ENCODE measurements at regions not wholly inside any gene's neighbourhood (a gene's known extent, or its start where the extent isn't known, plus 50 kb on each side); places are given as distances from the start of the nearest gene placed in this dataset.

DNA sequence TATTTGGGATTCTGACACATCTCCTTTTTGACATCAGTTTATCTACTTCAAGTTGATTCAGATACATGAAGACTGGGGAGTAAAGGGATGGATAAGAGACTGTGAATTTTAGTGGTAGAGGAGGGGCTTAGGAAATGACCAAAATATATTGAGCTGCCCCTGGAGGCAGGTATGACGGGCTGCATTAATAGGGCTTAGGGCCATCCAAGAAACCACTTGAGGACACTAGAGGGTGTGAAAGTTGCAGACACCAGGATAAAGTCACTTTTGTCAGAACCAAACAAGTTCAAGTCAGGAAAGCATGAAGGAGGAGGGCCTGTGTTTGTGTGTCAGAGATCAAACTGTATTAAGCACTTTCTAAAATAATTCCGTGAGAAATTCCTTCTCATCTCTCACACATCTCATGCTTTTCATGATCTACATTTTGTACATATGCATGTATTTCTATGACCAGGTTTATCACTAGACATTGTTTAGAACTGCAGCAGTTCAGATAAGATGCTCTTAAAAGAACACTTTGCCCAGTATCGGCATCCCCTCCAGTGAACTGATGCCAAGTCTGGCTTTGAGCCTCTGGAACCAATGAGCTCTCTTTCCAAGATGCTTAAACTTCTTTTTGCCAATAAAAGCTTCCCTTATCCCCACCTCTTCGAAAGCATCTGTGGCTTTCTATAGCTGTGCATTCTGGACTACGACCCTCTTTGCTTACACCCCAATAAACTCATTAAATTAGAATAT, 136.9 kb downstream of the SLC38A1 start:
- ATAC-seq (no peak), DNase-seq (no peak)
- TF ChIP-seq, protein P1, sequence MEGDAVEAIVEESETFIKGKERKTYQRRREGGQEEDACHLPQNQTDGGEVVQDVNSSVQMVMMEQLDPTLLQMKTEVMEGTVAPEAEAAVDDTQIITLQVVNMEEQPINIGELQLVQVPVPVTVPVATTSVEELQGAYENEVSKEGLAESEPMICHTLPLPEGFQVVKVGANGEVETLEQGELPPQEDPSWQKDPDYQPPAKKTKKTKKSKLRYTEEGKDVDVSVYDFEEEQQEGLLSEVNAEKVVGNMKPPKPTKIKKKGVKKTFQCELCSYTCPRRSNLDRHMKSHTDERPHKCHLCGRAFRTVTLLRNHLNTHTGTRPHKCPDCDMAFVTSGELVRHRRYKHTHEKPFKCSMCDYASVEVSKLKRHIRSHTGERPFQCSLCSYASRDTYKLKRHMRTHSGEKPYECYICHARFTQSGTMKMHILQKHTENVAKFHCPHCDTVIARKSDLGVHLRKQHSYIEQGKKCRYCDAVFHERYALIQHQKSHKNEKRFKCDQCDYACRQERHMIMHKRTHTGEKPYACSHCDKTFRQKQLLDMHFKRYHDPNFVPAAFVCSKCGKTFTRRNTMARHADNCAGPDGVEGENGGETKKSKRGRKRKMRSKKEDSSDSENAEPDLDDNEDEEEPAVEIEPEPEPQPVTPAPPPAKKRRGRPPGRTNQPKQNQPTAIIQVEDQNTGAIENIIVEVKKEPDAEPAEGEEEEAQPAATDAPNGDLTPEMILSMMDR (IDR thresholded peaks at IDR 0.05) = no peak
- Histone ChIP-seq H3K4me3 (no peak overlapping the region), H3K4me1 (no peaks in the 10 kb centered on the region), H3K36me3 (no peaks in the 10 kb centered on the region), H3K27me3 (ENCODE audit: low read depth) (no peaks in the 10 kb centered on the region), H3K9me3 (no peaks in the 10 kb centered on the region), H3K27ac (no peak overlapping the region)
- intact Hi-C loops (cut with DNase I) = no loop called here

- Histone ChIP-seq H3K4me1 (no peaks in the 10 kb centered on the region), H3K27me3 (ENCODE audit: low read depth) (no peaks in the 10 kb centered on the region), H3K36me3 (no peaks in the 10 kb centered on the region), H3K4me3 (no peak overlapping the region), H3K9me3 (no peaks in the 10 kb centered on the region), H3K27ac (no peak overlapping the region)
- intact Hi-C loops (cut with DNase I) = no loop called here
- DNase-seq (no peak), ATAC-seq (no peak)
- TF ChIP-seq, protein P1 (IDR thresholded peaks at IDR 0.05) = no peak
Measured at GRCh38 chr12:46127656-46128055, 137.3 kb upstream of the SCAF11 start.

DNA sequence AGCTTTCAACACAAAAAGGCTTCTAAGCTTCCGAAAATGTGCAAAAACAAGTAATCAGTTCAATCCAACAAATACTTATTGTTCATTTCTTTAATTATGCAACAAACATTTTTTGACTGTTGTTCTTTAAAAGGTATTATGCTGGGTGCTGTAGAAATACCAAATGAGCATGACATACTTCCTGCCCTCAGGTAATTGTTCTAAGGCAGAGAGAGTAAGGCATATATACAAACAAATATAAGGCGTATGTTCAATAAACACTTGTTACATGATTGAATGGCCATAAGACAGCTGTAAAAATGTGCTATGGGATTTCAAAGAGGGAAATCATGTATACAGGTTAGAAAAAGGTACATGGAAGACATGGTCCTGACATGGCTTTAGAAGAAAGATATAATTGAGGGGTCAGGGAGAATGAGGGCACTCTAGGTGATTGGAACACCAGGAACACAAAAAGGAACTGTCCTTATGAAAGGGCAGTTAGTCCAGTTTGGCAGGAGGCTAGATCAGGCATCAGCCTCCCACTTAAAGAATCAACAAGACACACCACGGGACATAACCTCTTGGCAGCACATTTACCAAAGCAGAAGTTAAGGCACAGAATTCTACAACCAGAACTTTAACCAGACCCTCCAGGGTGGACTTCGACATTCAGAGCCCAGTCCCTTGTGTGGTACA, 135.8 kb upstream of the SCAF11 start:
- Histone ChIP-seq H3K4me3 (no peak overlapping the region), H3K27ac (no peak overlapping the region), H3K36me3 (no peaks in the 10 kb centered on the region), H3K4me1 (no peaks in the 10 kb centered on the region), H3K9me3 (no peaks in the 10 kb centered on the region), H3K27me3 (ENCODE audit: low read depth) (no peaks in the 10 kb centered on the region)
- ATAC-seq (no peak), DNase-seq (no peak)
- TF ChIP-seq, protein P1 (IDR thresholded peaks at IDR 0.05) = no peak
- intact Hi-C loops (cut with DNase I) = no loop called here

DNA sequence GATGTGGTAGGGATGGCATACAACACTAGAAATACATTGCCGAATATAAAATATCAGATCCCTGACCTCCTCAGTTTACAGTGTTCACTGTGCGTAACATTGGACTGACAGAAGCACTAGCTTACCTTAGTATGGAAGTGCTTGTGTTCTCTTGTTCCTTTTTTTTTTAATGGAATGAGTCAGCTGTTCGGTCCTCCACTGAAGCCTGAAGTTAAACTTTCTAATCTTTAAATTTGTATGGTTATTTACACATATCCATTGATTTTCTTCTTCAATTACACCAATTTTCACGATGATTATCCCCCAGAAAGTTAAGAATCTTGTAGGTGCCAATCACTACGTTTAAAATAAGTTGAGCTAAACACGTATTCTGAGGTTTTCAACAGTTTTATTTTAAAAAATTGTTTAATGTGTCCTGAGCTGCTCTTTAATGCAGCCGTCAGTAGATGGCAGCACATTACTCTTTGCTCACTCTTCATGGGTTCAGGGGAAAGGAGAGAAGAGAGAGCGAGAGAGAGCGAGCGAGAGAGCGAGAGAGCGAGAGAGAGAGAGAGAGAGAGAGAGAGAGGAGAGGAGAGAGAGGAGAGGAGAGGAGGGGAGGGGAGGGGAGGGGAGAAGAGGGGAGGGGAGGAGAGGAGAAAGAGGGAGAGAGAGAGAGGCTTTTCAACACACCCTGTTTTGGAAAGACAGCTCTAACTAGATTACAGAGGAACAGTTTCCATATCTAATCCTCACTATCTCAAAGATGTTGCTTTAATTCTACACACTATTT, 134.7 kb upstream of the SCAF11 start:
- no peak overlapping the region for H3K4me3 ChIP-seq
- no peaks in the 10 kb centered on the region for H3K4me1 ChIP-seq
- H3K27me3 ChIP-seq (ENCODE audit: low read depth) = no peaks in the 10 kb centered on the region
- ATAC-seq (peak; percentile 94), DNase-seq (no peak)
- H3K27ac ChIP-seq = no peak overlapping the region
- H3K9me3 ChIP-seq = no peaks in the 10 kb centered on the region
- TF ChIP-seq, protein P1 (IDR thresholded peaks at IDR 0.05) = peak; percentile 53
- intact Hi-C loops (cut with DNase I) = no loop called here
- H3K36me3 ChIP-seq = no peaks in the 10 kb centered on the region

DNA sequence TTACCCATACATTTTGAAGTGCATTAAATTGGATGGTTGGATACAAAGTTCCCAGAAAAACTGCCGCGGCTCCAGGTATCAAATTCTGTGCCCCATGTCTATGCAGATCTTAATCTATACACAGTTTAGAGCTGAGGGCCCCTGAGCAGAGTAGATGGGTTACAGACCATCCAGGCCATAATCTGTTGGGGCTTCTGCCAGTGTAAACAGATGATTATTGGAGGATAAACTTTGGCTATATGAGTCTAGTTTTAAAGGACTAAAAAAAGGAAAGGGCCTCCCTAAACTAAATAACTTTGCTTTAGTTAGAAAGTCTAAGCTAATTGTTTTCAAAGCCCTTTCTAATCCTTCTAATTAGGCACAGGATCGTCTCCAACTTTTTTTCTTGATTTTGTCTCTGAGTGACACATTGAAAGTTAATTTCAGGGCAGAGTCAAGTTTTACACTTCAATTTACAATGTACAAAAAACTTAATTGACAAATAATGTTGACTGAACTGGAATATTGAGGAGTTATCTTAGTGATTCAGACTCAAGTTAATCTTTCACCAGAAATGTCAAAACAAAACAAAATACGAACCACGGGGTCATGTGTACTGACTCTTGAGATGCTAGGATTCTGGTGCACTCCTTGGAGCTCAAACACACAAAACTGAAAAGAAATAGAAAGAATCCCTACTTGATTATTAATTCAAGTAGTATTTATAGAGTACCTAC, 133.9 kb upstream of the SCAF11 start:
- Histone ChIP-seq H3K36me3 (no peaks in the 10 kb centered on the region), H3K4me3 (no peak overlapping the region), H3K27me3 (ENCODE audit: low read depth) (no peaks in the 10 kb centered on the region), H3K9me3 (no peaks in the 10 kb centered on the region), H3K27ac (no peak overlapping the region), H3K4me1 (no peaks in the 10 kb centered on the region)
- intact Hi-C loops (cut with DNase I) = no loop called here
- DNase-seq = no peak
- TF ChIP-seq, protein P1 (IDR thresholded peaks at IDR 0.05) = no peak
- ATAC-seq = no peak

All from lower lobe of right lung (tissue), 2 donors.